A549 (cell line): ENCODE measurements at regions not wholly inside any gene's neighbourhood (a gene's known extent, or its start where the extent isn't known, plus 50 kb on each side); places are given as distances from the start of the nearest gene placed in this dataset.

Source experiments
- small RNA-seq, 6 experiments: library from RNA; depleted of rRNA; stranded (forward); fragments of <200 nt; gene quantifications; one replicate each; pipeline ENCODE3, GENCODE V24; 2012

Small RNA genes in the stretch of these regions (small RNA-seq; reads per million reads assigned to genes)
- gene AC084373.1: 0 reads per million in 6 experiments
